GM12864 (cell line): ENCODE measurements at regions not wholly inside any gene's neighbourhood (a gene's known extent, or its start where the extent isn't known, plus 50 kb on each side); places are given as distances from the start of the nearest gene placed in this dataset.

Source experiments
- DNase-seq: peaks from one replicate; pipeline ENCODE4 v3.0.0-alpha.2; 2011; ENCODE audit warnings: low read depth
- H3K4me3 ChIP-seq: 2 replicates; pipeline ENCODE4 v1.5.1; 2011; ENCODE audit warnings: mild to moderate bottlenecking, low read depth, low read length, control low read depth
- CTCF ChIP-seq: IDR thresholded peaks from 2 replicates; pipeline ENCODE4 v1.5.1; 2011; ENCODE audit warnings: low read depth, mild to moderate bottlenecking, moderate library complexity, low read length, control low read depth, inconsistent platforms; ENCODE audit errors: missing control alignments

GRCh38 chr11:95717314-95717713, 72.3 kb downstream of the FAM76B start:
- no peak for TF ChIP-seq CTCF
- H3K4me3 ChIP-seq: no peak overlapping the region
- DNase-seq: no peak

GRCh38 chr11:95716266-95716665, 73.3 kb downstream of the FAM76B start:
- H3K4me3 ChIP-seq: no peak overlapping the region
- TF ChIP-seq CTCF: no peak
- DNase-seq: no peak

- no peak overlapping the region for H3K4me3 ChIP-seq
- DNase-seq: peak; percentile 40
- no peak for TF ChIP-seq CTCF
These were observed 73.8 kb downstream of the FAM76B start for GRCh38 chr11:95715777-95716241.

- H3K4me3 ChIP-seq: no peak overlapping the region
- no peak for DNase-seq
These were observed 74.5 kb downstream of the FAM76B start for GRCh38 chr11:95714843-95715776.

GRCh38 chr11:95713428-95713827, 76.2 kb downstream of the FAM76B start:
- no peak overlapping the region for H3K4me3 ChIP-seq
- DNase-seq: no peak
- TF ChIP-seq CTCF: no peak

More at GRCh38 chr11:95714843-95715776, 74.5 kb downstream of the FAM76B start:
- TF ChIP-seq CTCF: no peak

- H3K4me3 ChIP-seq: no peak overlapping the region
- no peak for TF ChIP-seq CTCF
- DNase-seq: no peak
These were observed 77.7 kb downstream of the FAM76B start for GRCh38 chr11:95711945-95712221.

- no peak overlapping the region for H3K4me3 ChIP-seq
- DNase-seq: no peak
- no peak for TF ChIP-seq CTCF
These were observed 78.2 kb downstream of the FAM76B start for GRCh38 chr11:95711162-95711944.
